PC-9 (cell line): ENCODE measurements at regions not wholly inside any gene's neighbourhood (a gene's known extent, or its start where the extent isn't known, plus 50 kb on each side); places are given as distances from the start of the nearest gene placed in this dataset.

Source experiments
- BruUV-seq: library from RNA; stranded (reverse); fragments of 400-500 nt; replicated peaks from 2 replicates; lab custom pipeline; 2021; lab: Mats Ljungman, UMichigan
- CTCF ChIA-PET: fragments of 300-600 bp; sonication (Branson Sonifier 250); formaldehyde crosslinking; loops from one replicate; lab custom pipeline; 2022; ENCODE audit warnings: antibody characterized with exemption; lab: Charles Lee
- POLR2A ChIA-PET: fragments of 300-600 bp; sonication (Branson Sonifier 250); formaldehyde crosslinking; loops from one replicate; lab custom pipeline; 2022; ENCODE audit warnings: antibody characterized with exemption; ENCODE audit not compliant: unreplicated experiment; lab: Charles Lee
- DNase-seq, 2 experiments: peaks; one replicate each; pipeline versions ENCODE4 v3.0.0 to v3.0.0-alpha.2; 2015 to 2022; ENCODE audit warnings: mixed read lengths in 1 of 2
- H2AFZ ChIP-seq: fragments of 200-600 bp; sonication (generic); 2 replicates; pipeline ENCODE4 v1.8.1; 2017; ENCODE audit warnings: antibody characterized with exemption
- H3F3A ChIP-seq: fragments of 200-600 bp; sonication (generic); 2 replicates; pipeline ENCODE4 v1.8.1; 2017; ENCODE audit warnings: antibody characterized with exemption, mild to moderate bottlenecking, low read depth; ENCODE audit not compliant: insufficient read depth
- H3K27ac ChIP-seq: fragments of 200-600 bp; sonication (generic); 2 replicates; pipeline ENCODE4 v1.6.1; 2016; ENCODE audit warnings: mixed run types
- H3K27me3 ChIP-seq: fragments of 200-600 bp; sonication (generic); 2 replicates; pipeline ENCODE4 v1.6.1; 2016; ENCODE audit warnings: low read depth, mixed run types; ENCODE audit not compliant: insufficient read depth
- H3K36me3 ChIP-seq: fragments of 200-600 bp; sonication (generic); 2 replicates; pipeline ENCODE4 v1.6.1; 2016; ENCODE audit warnings: low read depth, mixed run types
- H3K4me1 ChIP-seq: fragments of 200-600 bp; sonication (generic); replicated peaks from 2 replicates; pipeline ENCODE4 v1.6.1; 2016; ENCODE audit warnings: mixed run types; ENCODE audit not compliant: insufficient read depth
- H3K4me2 ChIP-seq: fragments of 200-600 bp; sonication (generic); 2 replicates; pipeline ENCODE4 v1.6.1; 2017; ENCODE audit warnings: mixed run types
- H3K4me3 ChIP-seq: fragments of 200-600 bp; sonication (generic); 2 replicates; pipeline ENCODE4 v1.6.1; 2016; ENCODE audit warnings: mixed run types
- H3K79me2 ChIP-seq: fragments of 200-600 bp; sonication (generic); 2 replicates; pipeline ENCODE4 v1.6.1; 2017; ENCODE audit warnings: low read depth, mixed run types
- H3K9me2 ChIP-seq: fragments of 200-600 bp; sonication (generic); 2 replicates; pipeline ENCODE4 v1.8.1; 2017; ENCODE audit warnings: mild to moderate bottlenecking; ENCODE audit not compliant: insufficient read depth
- H3K9me3 ChIP-seq: fragments of 200-600 bp; sonication (generic); 2 replicates; pipeline ENCODE4 v1.8.1; 2016; ENCODE audit warnings: low read depth; ENCODE audit not compliant: insufficient read depth
- H4K20me1 ChIP-seq: fragments of 200-600 bp; sonication (generic); 2 replicates; pipeline ENCODE4 v1.8.1; 2017; ENCODE audit not compliant: insufficient read depth
- EZH2 ChIP-seq: fragments of 200-600 bp; sonication (generic); IDR thresholded peaks from 2 replicates; pipeline ENCODE4 v1.8.0; 2017; ENCODE audit warnings: antibody characterized with exemption, low read depth
- intact Hi-C: fragments of 100-400 bp; cut with micrococcal nuclease; formaldehyde crosslinking; loops from one replicate; pipeline ENCODE4 v1.10.0; 2022; ENCODE audit not compliant: unreplicated experiment
- TF ChIP-seq, protein P1 (sequence below): fragments of 200-600 bp; sonication (generic); conservative IDR thresholded peaks from 2 replicates; pipeline ENCODE4 v1.6.1; 2017; ENCODE audit warnings: mixed run types, antibody characterized with exemption, mild to moderate bottlenecking, moderate library complexity

DNA sequence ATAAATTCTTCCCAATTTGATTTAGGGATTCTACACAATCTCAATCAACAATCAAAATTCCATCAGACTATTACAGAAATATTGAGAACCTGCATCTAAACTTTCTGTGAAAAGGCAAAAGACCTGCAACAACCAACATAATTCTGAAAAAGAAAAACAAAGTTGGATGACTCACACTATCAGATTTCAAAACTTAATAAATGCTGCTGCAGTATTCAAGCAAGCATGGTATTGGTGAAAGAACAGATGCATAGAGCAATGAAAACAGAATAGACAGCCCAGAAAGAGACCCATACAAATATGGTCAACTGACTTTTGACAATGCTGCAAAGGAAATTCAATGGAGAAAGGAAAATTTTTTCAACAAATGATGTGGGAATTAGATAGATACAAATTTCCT, 477.1 kb upstream of the NR2F2 start:
- no peaks in the 10 kb centered on the region for H4K20me1 ChIP-seq
- H3K79me2 ChIP-seq, result no peaks in the 10 kb centered on the region
- ChIA-PET CTCF (no interaction called here), POLR2A (no interaction called here)
- H3K4me3 ChIP-seq, result no peak overlapping the region
- intact Hi-C loops, result no loop called here
- DNase-seq, result no peak
- no peak overlapping the region for H2AFZ ChIP-seq
- no peaks in the 10 kb centered on the region; the same call in 1 of the 2 replicates for H3K36me3 ChIP-seq
- BruUV-seq, result no TSS peak
- H3K4me1 ChIP-seq, result peaks cover 10% of the 10 kb centered on the region
- H3K9me3 ChIP-seq, result no peaks in the 10 kb centered on the region
- no peak overlapping the region for H3K4me2 ChIP-seq
- no peaks in the 10 kb centered on the region for H3K27me3 ChIP-seq
- no peak overlapping the region for H3K27ac ChIP-seq
- TF ChIP-seq, protein P1, sequence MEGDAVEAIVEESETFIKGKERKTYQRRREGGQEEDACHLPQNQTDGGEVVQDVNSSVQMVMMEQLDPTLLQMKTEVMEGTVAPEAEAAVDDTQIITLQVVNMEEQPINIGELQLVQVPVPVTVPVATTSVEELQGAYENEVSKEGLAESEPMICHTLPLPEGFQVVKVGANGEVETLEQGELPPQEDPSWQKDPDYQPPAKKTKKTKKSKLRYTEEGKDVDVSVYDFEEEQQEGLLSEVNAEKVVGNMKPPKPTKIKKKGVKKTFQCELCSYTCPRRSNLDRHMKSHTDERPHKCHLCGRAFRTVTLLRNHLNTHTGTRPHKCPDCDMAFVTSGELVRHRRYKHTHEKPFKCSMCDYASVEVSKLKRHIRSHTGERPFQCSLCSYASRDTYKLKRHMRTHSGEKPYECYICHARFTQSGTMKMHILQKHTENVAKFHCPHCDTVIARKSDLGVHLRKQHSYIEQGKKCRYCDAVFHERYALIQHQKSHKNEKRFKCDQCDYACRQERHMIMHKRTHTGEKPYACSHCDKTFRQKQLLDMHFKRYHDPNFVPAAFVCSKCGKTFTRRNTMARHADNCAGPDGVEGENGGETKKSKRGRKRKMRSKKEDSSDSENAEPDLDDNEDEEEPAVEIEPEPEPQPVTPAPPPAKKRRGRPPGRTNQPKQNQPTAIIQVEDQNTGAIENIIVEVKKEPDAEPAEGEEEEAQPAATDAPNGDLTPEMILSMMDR, result no peak
- TF ChIP-seq EZH2, result no peak
- H3K9me2 ChIP-seq, result no peaks in the 10 kb centered on the region
- no peaks in the 10 kb centered on the region for H3F3A ChIP-seq

DNA sequence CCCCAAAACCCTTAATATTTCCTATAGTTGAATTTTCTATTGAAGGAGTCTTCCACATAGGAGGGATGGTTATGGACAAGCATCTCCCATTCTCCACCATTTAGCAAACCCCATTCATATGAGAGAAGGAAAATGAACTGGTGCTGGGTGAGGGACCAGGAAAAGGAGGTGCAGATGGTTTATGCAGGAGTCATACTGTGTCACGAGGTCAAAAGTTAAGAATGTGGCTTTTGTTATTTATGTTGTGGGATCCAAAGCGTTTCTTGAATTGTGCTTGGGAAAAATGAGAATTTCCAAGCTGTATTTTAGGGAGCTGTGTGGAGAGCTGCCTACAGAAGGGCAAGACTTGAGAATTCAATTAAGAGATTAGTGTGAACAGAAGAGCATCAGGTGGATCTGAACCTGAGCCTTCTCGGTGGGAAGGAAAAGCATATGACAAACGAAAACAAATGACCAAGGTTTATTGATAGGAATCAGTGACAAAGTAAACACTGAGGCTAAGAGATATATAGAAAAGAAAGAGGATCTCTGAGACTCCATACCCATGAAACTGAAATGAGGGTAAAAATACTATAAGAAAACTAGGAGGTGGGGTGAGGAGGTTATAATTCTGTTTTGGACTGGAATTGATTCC, 473.3 kb upstream of the NR2F2 start:
- H3K4me1 ChIP-seq, result peaks cover 10% of the 10 kb centered on the region
- peak overlapping the region; percentile 29; the same call in 1 of the 2 replicates for H3K4me2 ChIP-seq
- BruUV-seq, result no TSS peak
- no peak for TF ChIP-seq EZH2
- TF ChIP-seq, protein P1, result no peak
- no peaks in the 10 kb centered on the region; the same call in 1 of the 2 replicates for H3K36me3 ChIP-seq
- H3K9me2 ChIP-seq, result no peaks in the 10 kb centered on the region
- H2AFZ ChIP-seq, result peak overlapping the region; percentile 67
- no peak overlapping the region for H3K4me3 ChIP-seq
- no peak for DNase-seq
- H3F3A ChIP-seq, result no peaks in the 10 kb centered on the region
- no peaks in the 10 kb centered on the region for H3K79me2 ChIP-seq
- H3K27me3 ChIP-seq, result no peaks in the 10 kb centered on the region
- no peaks in the 10 kb centered on the region for H4K20me1 ChIP-seq
- no peak overlapping the region for H3K27ac ChIP-seq
- POLR2A ChIA-PET, result interaction anchor here (0.6 kb wide), 1 partner anchor 296 kb away, joined by 5 read pairs; no protein-coding TSS in a partner anchor
- CTCF ChIA-PET, result no interaction called here
- 0 out of 2 replicates have a peak, but pooled peaks cover 3% of the 10 kb centered on the region for H3K9me3 ChIP-seq
- intact Hi-C loops, result no loop called here

DNA sequence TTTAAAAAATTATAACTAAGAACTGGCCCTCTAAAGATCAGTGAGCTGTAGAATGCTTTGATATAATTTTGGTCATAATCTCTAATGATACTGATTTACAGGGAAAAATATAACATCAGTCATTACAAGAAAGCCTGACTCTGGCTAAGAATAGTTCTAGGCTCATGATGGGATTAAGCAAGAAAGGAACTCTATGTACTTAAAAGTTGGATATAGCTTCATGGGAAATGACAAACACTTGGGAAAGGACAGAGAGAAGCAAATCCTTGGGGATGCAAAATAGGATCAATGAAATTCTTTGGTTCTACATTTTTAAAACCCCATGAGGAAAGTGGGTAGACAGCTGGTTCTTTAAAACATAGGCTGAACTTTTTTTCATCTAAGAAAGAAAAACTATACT, 472.7 kb upstream of the NR2F2 start:
- Histone ChIP-seq H3K27me3 (no peaks in the 10 kb centered on the region), H4K20me1 (no peaks in the 10 kb centered on the region), H2AFZ (no peak overlapping the region), H3K9me3 (0 out of 2 replicates have a peak, but pooled peaks cover 3% of the 10 kb centered on the region), H3K79me2 (no peaks in the 10 kb centered on the region), H3K4me2 (no peak overlapping the region), H3F3A (no peaks in the 10 kb centered on the region), H3K4me3 (no peak overlapping the region), H3K4me1 (peaks cover 10% of the 10 kb centered on the region), H3K36me3 (no peaks in the 10 kb centered on the region; the same call in 1 of the 2 replicates), H3K9me2 (no peaks in the 10 kb centered on the region), H3K27ac (no peak overlapping the region)
- ChIA-PET POLR2A (no interaction called here), CTCF (no interaction called here)
- TF ChIP-seq EZH2, result no peak
- TF ChIP-seq, protein P1, result no peak
- BruUV-seq, result no TSS peak
- DNase-seq, result no peak
- intact Hi-C loops, result no loop called here
